Fibroblast of mammary gland (primary cell): ENCODE measurements at regions not wholly inside any gene's neighbourhood (a gene's known extent, or its start where the extent isn't known, plus 50 kb on each side); places are given as distances from the start of the nearest gene placed in this dataset.
A peak's percentile ranks its signal among the peaks of the same experiment; 100 is the strongest.

Experiments used
- DNase-seq: peaks from one replicate; pipeline ENCODE4 v3.0.0-alpha.2; 2010; ENCODE audit warnings: low read depth
- H3K4me3 ChIP-seq: 2 replicates; pipeline ENCODE4 v1.5.1; 2011; ENCODE audit warnings: low read depth, mild to moderate bottlenecking, low read length, moderate library complexity; ENCODE audit not compliant: control insufficient read depth
- TF ChIP-seq, protein P1 (sequence below): conservative IDR thresholded peaks from 2 replicates; pipeline ENCODE4 v1.5.1; 2011; ENCODE audit warnings: low read depth, low read length, inconsistent platforms; ENCODE audit not compliant: control insufficient read depth, insufficient read depth

DNA sequence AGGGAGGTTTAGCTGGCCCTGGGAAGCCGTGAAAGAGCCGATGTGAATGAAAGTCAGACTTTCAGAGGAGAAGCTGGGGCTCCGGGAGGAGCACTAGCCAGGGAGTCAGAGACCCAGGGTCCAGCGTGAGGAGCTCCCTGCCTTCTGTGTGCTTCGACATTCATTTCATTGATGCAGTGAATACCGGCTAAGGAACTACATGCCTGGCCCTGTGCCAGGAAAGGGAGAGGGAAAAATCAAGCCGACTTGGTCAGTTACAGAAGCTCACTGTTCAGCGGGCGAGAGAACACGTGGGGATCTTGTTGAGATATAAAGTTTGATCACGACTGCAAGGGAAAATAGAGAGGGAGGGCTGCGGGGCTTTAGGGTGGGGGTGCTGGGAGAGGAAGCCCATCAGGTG, 76.7 kb upstream of the RUNX3 start:
- H3K4me3 ChIP-seq, result no peak overlapping the region
- TF ChIP-seq, protein P1, sequence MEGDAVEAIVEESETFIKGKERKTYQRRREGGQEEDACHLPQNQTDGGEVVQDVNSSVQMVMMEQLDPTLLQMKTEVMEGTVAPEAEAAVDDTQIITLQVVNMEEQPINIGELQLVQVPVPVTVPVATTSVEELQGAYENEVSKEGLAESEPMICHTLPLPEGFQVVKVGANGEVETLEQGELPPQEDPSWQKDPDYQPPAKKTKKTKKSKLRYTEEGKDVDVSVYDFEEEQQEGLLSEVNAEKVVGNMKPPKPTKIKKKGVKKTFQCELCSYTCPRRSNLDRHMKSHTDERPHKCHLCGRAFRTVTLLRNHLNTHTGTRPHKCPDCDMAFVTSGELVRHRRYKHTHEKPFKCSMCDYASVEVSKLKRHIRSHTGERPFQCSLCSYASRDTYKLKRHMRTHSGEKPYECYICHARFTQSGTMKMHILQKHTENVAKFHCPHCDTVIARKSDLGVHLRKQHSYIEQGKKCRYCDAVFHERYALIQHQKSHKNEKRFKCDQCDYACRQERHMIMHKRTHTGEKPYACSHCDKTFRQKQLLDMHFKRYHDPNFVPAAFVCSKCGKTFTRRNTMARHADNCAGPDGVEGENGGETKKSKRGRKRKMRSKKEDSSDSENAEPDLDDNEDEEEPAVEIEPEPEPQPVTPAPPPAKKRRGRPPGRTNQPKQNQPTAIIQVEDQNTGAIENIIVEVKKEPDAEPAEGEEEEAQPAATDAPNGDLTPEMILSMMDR, result no peak
- no peak for DNase-seq

- TF ChIP-seq, protein P1, result no peak
- H3K4me3 ChIP-seq, result no peak overlapping the region
- DNase-seq, result no peak
Measured at GRCh38 chr1:25004355-25004754, 74.3 kb upstream of the RUNX3 start.

GRCh38 chr1:25003457-25004190, 73.5 kb upstream of the RUNX3 start:
- no peak overlapping the region for H3K4me3 ChIP-seq
- TF ChIP-seq, protein P1, result no peak
- DNase-seq, result peak; percentile 20

GRCh38 chr1:25003000-25003399, 72.9 kb upstream of the RUNX3 start:
- no peak for DNase-seq
- H3K4me3 ChIP-seq, result no peak overlapping the region
- TF ChIP-seq, protein P1, result no peak

- no peak overlapping the region for H3K4me3 ChIP-seq
- DNase-seq, result no peak
- TF ChIP-seq, protein P1, result no peak
Measured at GRCh38 chr1:25001125-25001915, 71.2 kb upstream of the RUNX3 start.

GRCh38 chr1:24999906-25000305, 69.8 kb upstream of the RUNX3 start:
- TF ChIP-seq, protein P1, result no peak
- DNase-seq, result no peak
- H3K4me3 ChIP-seq, result no peak overlapping the region
